GM23248 (cell line): ENCODE measurements at regions not wholly inside any gene's neighbourhood (a gene's known extent, or its start where the extent isn't known, plus 50 kb on each side); places are given as distances from the start of the nearest gene placed in this dataset.

Experiments
- EZH2 ChIP-seq: fragments of 200-600 bp; sonication (generic); IDR thresholded peaks from 2 replicates; pipeline ENCODE4 v1.6.1; 2018; ENCODE audit warnings: antibody characterized with exemption, mild to moderate bottlenecking; ENCODE audit not compliant: insufficient read depth, poor library complexity, severe bottlenecking
- EZH2phosphoT487 ChIP-seq: fragments of 200-600 bp; sonication (generic); IDR thresholded peaks from 2 replicates; pipeline ENCODE4 v1.6.1; 2018; ENCODE audit warnings: antibody characterized with exemption, moderate library complexity, mild to moderate bottlenecking, low read depth; ENCODE audit not compliant: insufficient read depth

- TF ChIP-seq EZH2 (no peak), EZH2phosphoT487 (no peak)
Observed at GRCh38 chr13:65914716-65915115, 1315.4 kb downstream of the PCDH9 start.
